ENCODE measurements at regions not wholly inside any gene's neighbourhood (a gene's known extent, or its start where the extent isn't known, plus 50 kb on each side); places are given as distances from the start of the nearest gene placed in this dataset.
"Not testable (repeated sequence)": the region's sequence is repeated elsewhere in the genome, so short reads cannot be mapped to it uniquely, and the experiment has no call there.

DNA sequence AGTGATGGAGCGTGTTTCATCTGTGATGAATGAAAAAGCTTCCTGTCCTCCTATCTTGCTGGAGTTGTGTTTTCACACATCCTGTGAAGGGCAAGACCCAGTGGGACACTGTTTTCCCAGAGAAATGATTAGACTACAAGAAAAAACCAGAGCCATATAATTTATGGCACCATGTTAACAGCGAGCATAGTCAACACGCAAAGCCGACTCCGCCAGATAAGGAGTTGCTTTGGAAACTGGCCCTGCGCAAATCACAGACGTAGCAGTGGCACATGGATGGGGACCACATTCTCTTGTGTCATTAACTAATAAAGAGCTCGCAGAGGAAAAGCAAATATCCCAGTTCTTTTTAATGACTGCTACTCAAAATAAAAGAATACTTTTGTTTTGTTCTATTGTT lies 471.2 kb upstream of the RUNX1 start:
- TF ChIP-seq, protein P1, sequence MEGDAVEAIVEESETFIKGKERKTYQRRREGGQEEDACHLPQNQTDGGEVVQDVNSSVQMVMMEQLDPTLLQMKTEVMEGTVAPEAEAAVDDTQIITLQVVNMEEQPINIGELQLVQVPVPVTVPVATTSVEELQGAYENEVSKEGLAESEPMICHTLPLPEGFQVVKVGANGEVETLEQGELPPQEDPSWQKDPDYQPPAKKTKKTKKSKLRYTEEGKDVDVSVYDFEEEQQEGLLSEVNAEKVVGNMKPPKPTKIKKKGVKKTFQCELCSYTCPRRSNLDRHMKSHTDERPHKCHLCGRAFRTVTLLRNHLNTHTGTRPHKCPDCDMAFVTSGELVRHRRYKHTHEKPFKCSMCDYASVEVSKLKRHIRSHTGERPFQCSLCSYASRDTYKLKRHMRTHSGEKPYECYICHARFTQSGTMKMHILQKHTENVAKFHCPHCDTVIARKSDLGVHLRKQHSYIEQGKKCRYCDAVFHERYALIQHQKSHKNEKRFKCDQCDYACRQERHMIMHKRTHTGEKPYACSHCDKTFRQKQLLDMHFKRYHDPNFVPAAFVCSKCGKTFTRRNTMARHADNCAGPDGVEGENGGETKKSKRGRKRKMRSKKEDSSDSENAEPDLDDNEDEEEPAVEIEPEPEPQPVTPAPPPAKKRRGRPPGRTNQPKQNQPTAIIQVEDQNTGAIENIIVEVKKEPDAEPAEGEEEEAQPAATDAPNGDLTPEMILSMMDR (IDR thresholded peaks at IDR 0.05; ENCODE audit: low read depth, low read length, missing control alignments) = no peak
- no peak for DNase-seq (ENCODE audit: extremely low read depth, low read depth)
- H3K4me3 ChIP-seq (replicated peaks; ENCODE audit: low read depth, low read length) = no peak overlapping the region

DNA sequence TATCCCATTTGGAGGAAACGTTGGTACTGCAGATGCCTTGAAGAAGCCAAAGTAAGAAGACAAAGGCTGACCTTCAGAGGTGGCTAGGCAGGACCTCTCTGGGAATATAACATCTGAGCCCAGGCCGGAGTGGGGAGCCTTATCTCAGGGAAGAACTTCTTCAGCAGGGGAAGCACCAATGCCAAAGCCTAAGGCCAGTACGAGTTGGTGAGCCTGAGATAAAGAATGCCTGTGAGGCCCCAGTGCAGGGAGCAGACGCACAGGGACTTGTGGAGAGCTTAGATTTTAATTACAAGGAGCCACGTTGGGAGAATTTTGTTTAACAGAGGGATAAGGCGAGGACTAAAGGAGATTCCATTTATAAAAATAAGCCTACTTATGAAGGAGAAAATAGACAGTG lies 468.8 kb upstream of the RUNX1 start:
- TF ChIP-seq, protein P1 (IDR thresholded peaks at IDR 0.05; ENCODE audit: low read depth, low read length, missing control alignments) = no peak

DNA sequence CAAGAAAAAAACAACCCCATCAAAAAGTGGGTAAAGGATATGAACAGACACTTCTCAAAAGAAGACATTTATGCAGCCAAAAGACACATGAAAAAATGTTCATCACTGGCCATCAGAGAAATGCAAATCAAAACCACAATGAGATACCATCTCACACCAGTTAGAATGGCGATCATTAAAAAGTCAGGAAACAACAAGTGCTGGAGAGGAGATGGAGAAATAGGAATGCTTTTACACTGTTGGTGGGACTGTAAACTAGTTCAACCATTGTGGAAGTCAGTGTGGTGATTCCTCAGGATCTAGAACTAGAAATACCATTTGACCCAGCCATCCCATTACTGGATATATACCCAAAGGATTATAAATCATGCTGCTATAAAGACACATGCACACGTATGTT lies 467.2 kb upstream of the RUNX1 start:
- DNase-seq (ENCODE audit: extremely low read depth, low read depth); H3K4me3 ChIP-seq (replicated peaks; ENCODE audit: low read depth, low read length): not testable (repeated sequence)

More for the DNA sequence above, 468.8 kb upstream of the RUNX1 start:
- H3K4me3 ChIP-seq (replicated peaks; ENCODE audit: low read depth, low read length) = no peak overlapping the region
- no peak for DNase-seq (ENCODE audit: extremely low read depth, low read depth)

DNA sequence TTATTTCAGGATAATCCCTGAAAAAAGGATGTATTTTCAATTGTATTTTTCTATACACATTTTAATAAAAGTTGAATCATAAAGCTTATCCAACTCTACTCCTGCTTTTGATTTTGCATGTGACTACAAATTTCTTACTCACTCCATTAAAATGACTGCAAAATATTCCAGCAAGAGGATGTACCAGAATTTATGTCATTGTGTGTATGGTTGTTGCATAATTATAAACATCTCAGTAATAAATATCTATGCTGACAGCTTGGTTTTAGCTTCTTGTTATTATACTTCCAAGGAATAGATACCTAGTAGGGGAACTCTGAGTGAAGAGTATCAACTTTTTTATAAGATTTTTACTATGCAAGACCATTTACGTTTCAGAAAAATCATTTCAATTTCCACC lies 463.2 kb upstream of the RUNX1 start:
- no peak for DNase-seq (ENCODE audit: extremely low read depth, low read depth)
- TF ChIP-seq, protein P1 (IDR thresholded peaks at IDR 0.05; ENCODE audit: low read depth, low read length, missing control alignments) = no peak
- H3K4me3 ChIP-seq (replicated peaks; ENCODE audit: low read depth, low read length) = no peak overlapping the region

DNA sequence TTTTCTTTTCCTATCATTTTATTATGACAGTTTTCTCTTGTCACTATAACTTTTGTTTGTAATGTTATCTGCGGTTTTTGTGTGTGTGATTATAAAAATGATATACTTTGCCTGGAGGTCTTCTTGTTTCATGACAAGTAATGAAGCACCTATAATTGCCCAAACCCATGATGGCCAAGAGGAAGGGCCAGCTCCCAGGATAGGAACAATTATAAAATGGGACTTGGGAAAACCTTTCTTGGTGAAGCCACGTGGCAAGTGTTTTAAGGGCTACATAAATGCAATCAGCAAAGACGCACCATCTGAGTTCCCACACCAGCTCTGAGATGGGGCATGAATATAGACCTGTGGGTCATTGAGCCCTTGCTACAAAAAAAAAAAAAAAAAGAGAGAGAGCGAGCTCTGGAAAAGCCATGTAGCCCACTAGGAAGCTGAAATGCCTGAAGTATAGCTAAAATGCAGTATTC lies 462.6 kb upstream of the RUNX1 start:
- no peak overlapping the region for H3K4me3 ChIP-seq (replicated peaks; ENCODE audit: low read depth, low read length)
- no peak for DNase-seq (ENCODE audit: extremely low read depth, low read depth)
- TF ChIP-seq, protein P1 (IDR thresholded peaks at IDR 0.05; ENCODE audit: low read depth, low read length, missing control alignments) = no peak

DNA sequence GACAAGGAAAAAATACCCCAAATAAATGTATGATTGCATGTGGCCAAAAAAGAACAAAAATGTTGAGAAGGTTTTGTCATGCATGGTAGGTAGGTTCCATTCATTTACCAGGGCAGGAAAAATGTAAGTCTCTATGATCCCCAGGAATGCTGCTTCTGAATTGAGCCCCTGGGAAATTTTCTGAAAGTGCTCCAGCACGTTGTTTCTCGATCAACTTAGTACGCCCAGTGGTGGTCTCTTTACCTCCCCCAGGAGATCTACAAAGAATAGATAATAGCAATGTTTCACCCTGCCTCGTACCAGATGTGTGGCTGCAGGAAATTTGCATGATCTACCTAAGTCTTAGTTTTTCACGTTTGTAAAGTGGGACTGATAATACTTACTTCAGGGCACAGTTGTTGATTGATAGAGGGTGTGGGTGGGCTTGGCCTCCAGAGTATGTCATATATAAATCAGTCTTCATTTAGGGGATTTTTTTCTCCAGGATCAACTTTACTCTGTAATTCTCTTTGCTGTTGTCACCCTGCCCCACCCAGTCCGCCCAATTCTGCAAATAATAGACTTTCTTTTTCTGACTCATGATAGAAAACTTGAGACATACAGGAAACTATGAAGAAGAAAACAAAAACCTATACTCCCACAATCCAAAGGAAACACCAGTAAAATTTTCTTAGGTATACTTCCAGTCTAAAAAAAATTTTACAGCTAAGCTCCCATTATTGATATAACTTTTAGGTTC lies 462.0 kb upstream of the RUNX1 start:
- no peak overlapping the region for H3K4me3 ChIP-seq (replicated peaks; ENCODE audit: low read depth, low read length)
- TF ChIP-seq, protein P1 (IDR thresholded peaks at IDR 0.05; ENCODE audit: low read depth, low read length, missing control alignments) = no peak
- DNase-seq (ENCODE audit: extremely low read depth, low read depth) = no peak

DNA sequence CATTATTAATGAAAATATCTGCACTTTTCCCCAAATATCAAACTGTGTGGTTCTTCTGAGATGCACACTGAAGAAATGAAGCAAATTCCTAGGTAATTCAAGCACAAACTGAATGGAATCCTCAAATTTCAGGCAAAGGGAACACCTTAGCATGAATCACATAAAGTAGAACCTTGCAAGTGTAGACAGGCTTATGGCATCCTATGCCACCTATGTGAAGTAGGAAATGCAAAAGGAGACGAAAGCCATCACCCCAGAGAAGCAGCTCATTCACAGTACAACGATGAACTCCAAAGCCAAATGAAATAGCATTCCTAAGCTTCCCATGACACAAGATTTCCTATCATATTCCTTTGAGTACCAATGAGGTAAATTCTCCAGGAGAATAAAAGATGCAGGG lies 461.2 kb upstream of the RUNX1 start:
- TF ChIP-seq, protein P1 (IDR thresholded peaks at IDR 0.05; ENCODE audit: low read depth, low read length, missing control alignments) = no peak
- no peak overlapping the region for H3K4me3 ChIP-seq (replicated peaks; ENCODE audit: low read depth, low read length)
- no peak for DNase-seq (ENCODE audit: extremely low read depth, low read depth)

All from HFF-Myc (cell line).